ENCODE measurements at regions not wholly inside any gene's neighbourhood (a gene's known extent, or its start where the extent isn't known, plus 50 kb on each side); places are given as distances from the start of the nearest gene placed in this dataset.
"Not testable (repeated sequence)": the region's sequence is repeated elsewhere in the genome, so short reads cannot be mapped to it uniquely, and the experiment has no call there.

DNA sequence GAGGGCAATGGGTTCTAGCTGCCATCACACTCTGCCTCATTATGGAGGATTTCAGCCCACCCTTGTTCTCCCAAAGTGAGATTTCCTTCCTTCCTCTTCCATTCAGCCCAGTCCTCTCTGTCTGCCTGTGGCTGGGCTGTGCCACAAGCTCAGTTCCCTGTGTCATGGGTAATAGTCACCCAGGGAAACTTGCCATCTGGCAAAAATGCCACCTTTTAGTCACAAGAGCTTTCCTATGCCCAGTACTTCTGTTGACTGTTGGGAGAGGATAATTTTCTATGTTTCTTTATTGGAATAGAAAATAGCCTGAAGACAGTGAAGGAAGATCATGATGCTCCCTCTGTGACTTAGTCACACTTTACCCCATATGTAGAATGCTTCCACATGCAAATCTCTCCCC lies 71.4 kb downstream of the TLR4 start:
- no peak for DNase-seq

DNA sequence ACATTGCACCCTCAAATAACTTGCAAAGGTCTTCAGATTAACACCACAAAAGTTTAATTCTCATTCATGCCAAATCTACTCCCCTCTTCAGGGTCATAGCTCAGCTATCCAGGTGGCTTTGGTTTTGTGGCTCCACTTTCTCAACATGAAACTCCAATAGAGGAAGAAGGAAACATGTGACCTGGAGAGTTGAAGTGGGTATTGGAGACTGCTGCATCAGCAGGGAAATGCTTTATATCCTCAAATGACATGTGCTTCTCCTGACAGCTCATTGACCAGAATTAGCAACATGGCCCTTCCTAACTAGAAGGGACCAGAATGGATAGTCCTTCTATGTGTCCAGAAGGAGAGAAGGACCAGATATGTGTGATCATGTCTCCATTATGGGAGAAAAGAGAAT lies 73.6 kb downstream of the TLR4 start:
- DNase-seq: no peak

DNA sequence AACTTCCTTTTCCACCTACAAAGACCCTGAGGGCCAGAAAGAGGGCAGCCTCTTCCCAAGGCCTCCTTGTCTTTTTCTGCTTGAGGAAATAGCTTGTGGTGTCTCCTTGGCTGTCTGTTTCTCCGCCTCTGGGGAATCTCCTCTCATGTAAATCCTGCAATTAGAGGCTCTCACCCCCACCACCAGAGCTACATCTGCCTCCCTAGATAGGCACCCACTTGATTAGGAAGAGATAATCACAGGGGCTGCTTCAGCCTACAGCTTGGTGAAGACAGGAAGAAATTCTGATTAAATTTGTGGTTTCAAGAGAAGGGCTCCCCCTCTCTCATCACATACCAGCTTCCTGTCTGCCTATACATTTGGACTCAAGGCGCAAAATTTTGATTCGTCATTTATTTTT lies 75.6 kb downstream of the TLR4 start:
- no peak for DNase-seq

DNA sequence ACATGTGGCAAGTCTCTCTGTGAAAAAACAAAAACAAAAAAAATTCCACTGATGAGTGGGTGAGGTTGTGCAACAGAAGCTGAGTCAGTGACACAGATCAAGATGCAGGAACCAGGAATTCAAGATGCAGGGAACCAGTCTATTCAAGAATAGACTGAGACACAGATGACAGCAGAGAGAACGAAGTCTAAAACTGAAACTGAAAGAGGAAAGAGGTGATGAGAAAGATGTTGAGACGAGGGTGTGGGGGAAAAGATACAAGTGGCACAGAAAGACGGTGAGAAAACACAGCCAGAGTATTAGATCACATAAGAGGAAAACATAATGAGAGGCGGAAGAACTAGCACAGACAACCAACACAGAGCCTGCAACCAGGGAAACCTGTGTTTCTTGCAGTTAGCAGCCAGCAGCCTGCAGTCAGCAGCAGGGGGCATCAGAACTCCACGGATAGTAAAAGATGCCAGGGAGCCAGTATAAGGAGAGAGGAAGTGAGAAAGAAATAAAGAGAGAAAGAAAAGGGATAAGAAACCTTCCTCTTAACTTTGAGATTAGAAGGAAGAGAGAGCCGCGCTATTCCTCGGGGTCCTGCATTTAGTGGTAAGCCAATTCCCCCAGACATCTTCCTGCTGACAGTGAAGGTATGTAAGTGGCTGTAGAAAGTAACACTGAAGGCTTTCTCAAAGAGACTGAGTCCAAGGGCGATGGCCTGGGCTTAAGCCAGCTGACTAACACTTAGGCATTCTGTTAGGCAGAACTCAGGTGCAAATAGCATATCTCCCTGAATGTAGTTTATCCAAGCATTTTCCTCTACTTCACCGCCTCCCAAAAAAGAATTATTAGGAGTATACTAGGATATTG lies 79.0 kb downstream of the TLR4 start:
- DNase-seq: peak; percentile 65

DNA sequence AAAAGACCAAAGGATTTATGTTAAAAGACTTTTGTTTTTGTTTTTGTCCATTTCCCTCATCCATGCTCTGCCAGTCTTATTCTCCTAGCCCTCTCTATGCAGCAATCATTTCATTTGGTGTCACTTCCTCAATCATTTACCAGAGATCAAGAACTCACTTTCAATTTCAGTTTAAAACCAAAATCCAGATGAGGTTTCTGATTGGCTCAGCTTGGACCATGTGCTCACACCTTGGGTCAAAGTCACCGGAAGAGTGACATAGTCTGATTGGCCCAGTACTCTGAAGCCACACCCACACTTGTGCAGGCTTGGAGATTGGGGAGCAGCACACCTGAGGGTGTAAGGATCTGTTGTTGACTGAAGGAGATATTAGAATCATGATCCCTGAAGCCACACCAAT lies 79.6 kb downstream of the TLR4 start:
- peak; percentile 47 for DNase-seq

DNA sequence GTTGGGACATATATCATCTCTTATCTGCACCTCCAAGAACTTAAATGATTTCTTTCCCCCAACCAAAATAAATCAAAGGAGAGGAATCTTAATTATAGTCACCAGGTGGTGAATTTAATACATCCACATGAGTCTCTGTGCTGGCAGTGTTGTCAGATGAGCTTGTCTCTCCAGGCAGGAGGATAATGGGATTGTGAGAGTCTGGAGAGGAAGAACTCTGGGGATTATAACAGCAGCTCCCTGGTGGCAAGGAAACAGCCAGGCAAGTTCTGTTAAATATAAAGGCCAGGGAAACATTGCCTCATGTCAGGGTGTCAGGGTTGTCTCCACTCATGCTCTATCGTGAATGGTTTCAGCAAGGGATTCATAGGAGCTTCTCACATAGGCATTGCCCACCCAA lies 80.8 kb downstream of the TLR4 start:
- no peak for DNase-seq

DNA sequence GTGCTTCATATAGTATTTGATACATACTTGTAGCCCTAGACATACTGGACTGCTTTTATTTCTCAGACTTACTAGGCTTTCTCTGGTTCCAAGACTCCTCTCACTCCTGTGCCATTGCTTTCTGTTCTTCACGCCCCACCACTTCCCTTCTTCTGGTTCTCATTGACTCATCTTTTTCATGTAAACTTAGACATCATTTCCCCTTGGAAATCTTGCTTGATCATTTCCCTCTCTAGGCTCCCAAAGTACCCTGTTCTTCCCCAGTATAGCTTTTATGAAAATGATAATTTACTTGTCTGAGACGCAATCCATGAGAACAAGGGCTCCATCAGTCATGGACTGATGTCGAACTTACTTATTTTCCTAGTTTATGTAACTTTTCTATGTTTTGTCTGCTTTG lies 83.5 kb downstream of the TLR4 start:
- DNase-seq: no peak

DNA sequence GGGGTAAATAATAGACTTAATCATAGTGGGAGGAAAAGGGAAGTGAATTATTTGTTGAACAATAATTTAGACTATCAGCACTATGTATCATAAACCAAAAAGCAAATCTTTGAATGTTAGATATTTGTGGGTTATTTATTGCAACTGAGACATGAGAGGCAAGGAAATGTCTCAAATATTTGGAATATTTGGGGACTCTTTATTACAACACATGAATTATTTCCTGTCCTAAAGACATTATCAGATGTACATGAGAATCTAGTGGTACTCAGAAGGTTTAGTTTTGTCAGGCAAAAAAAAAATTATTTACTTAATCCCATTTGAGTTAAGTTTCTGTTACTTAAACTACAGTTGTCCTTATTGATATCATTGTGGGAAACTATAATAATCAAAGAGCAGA lies 91.1 kb downstream of the TLR4 start:
- DNase-seq: no peak

DNA sequence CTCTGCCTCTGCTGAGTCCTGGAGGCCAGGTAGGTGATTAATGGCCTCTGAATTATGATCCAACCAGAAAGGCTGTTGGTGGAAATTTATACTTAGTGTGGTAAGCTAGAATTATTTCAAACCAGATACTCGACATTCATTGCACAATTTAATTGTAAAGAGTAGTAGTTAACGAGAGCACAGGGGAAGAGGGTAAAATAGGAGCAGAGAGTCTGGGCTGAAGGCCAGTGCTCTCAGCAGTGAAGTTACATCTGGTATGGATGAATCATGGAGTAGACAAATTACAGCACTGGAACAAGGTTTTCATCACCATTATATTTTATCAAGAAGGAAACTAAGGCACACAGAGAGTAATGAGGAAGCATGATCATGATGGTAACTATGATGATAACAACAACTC lies 92.5 kb downstream of the TLR4 start:
- DNase-seq: no peak

DNA sequence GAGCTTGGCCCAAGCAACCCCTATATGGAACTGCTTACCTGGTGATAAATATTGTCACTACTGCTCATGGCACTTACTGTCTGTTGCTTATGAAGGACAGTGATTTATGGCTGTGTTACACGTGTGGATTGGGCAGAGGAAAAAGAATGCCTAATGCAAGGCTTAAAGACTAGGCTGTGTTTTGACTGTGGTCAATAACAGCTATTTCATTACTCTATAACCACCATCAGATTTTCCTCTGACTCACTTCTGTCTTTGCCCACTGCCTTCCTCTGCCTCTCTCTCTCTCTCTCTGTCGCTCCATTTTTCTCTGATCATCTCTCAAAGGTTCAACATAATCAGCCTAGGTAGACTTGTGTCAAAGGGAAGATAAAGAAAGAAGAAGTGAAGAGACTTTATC lies 96.2 kb downstream of the TLR4 start:
- no peak for DNase-seq

DNA sequence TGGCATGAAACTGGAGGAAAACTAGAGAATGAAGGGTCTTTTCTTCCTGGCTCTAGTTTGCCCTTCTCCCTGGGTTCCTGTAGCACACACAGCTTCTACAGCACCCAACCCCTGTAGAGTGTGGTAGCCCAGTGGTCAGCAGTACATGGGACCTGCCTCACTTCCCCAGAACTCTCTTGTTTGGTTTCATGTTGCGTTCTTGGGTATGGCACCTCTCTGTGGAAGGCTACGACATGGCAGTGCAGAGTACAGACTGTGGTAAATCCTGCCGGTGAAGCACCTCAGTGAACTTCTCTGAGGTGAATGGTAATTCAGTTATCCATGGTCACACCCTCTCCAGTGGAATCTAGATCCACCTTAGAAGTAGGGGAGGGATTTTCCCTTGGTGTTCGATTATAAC lies 105.5 kb downstream of the TLR4 start:
- DNase-seq: no peak

DNA sequence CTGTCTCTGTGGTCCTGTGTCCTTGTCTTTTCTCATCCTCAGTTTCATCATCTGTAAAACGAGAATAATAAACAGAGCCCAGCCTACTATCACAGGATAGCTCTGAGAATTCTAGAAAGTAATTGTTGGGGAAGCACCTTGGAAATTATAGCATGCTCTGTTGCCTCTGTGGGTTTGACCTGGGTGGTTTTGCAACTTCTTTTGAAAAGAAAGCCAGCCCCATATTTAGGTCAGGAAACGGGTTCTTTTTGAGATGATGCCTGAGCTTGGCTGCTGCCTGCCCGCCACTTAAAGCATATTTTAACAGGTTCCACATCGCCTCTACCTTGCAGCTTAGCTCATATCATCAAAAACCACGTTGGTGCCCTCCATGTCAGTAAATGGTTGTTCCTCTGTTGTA lies 111.1 kb downstream of the TLR4 start:
- DNase-seq: no peak

DNA sequence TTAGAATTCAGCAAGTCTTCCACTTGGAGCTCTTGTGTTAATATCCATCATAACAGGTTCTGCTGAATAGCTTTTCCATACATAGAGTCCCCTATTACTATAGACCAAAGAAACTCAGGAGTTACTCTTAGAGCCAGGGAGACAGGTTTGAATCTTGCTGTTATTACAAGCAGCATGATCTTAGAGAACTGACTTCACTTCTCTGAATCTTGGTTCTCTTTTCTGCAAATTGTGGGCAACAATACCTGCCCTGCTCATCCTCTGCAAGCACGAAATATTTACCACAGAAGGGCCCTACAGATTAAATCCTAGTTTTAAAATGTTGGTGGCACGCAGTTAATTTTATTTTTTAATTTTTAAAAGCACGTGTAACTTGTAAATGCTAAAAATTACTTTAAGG lies 111.7 kb downstream of the TLR4 start:
- DNase-seq: no peak

DNA sequence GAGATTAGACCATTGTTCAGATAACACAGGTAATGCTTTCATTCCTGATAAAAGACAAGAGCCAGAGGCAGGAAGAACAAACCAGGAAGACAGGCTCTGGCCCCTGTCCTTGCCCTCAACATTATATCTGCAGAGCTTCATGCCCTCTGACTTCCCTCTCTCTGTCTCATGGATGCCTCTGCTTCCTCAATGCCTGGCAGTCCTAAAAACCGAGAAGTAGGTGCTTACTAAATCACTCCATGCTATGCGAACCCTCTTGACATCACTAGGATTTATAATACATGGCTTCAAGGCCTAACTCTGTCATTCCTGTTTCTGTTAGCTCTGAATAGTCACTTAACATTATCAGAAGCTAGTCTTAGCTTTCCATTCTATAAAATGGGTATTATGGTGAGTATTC lies 117.8 kb downstream of the TLR4 start:
- DNase-seq: peak; percentile 18

DNA sequence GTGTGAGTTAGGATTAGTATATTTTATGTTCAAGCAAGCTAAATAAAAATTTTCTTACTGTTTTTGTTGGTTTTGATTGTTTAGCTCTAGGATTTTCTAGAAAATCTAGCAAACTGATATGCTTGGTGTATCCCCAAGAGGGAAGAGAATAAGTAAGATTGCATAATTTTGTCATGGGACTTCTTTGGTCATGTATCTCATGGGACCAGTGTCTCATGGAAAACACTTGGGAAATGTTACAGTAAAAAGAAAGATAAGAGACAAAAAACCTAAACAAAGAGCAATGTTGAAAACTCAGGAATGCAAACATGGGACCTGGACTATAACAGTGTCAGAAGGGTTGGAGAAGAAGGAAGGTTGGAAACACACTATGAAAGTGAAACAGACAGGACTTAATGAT lies 119.4 kb downstream of the TLR4 start:
- no peak for DNase-seq

DNA sequence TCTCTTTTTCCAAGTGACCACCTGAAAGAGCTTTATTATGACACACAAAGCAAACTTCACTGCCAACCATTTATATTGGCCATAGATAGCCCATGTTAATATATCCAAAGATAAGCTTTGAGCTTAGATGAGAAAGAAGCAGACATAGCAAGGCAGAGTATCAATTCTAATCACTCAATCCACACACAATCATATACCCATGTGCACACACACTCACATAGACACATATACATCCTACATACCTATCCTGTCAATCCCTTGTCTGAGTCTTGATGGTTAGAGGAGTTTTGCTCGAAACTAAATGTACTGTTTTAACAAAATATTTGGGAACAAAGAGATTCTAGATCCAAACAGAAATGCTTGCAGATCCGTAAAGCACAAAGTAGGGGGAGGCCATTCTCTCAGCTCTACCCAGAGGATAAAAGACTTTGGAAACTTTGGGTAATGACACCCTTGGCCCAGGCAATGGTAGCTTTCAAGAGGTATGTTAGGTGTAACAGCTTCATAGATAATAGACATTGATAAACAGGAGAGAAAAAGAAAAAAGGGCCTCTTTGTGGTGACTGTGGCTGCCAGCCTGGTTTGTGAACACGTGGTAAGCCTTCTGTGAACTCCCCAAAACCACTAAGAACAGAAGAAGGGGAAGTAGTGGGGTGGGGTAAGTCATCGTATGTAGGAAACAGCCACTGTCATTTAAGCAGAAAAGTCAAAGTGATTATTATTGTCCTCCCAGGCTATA lies 121.6 kb downstream of the TLR4 start:
- DNase-seq: peak; percentile 60

DNA sequence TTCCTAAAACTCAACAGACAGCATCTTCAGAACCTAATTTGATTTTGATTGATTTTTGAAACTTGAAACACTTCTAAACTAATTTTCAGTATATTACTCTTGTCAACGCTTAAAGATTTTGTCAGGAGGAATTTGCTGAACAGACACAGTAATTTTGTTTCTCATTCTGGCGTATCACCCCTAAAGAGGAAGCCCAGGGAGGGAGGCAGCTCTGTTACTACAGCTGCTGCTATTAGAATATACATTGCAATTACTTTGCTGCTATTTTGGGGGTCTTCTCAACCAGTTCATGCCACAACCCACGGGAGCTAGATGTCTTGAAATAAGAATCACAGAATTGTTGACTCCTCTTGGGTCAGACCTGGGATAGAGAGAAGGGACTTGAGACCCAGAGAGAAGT lies 122.6 kb downstream of the TLR4 start:
- no peak for DNase-seq

DNA sequence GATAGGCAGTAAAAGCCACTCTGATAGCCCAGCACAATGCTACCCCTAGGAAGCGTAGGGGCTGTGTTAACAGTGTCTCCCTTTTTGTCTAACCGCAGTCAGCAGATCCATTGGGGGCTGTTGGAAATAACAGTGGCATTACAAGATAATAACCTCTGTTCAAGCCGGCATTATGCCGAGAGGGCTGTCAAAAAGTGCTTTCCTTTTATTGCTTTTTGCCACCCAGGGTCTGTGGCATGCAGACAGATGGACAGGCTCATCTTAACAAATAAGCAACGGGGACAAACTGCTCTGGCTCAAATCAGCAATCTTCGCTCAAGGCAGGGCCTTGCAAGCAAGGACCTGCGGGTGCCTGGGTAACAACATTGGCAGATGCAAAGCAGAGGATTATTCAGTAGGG lies 123.3 kb downstream of the TLR4 start:
- DNase-seq: no peak

DNA sequence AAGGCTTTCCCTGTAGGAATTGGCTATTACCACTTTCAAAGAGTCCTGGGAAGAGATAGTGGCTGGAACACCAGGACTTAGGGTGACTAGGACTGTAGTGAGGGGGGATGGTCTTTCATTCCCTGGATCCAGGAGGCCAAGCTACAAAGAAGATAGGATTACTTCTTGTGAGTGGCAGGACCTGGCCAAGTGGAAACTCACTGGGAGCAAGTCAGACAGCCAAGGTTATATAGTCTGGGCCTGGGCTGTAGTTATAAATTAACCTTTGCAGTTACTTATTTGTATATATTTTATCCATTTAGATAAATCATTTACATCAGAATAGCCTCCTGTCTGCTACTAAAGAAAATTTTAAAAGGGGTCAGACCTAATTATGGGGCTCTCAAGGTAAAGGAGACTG lies 124.3 kb downstream of the TLR4 start:
- no peak for DNase-seq

DNA sequence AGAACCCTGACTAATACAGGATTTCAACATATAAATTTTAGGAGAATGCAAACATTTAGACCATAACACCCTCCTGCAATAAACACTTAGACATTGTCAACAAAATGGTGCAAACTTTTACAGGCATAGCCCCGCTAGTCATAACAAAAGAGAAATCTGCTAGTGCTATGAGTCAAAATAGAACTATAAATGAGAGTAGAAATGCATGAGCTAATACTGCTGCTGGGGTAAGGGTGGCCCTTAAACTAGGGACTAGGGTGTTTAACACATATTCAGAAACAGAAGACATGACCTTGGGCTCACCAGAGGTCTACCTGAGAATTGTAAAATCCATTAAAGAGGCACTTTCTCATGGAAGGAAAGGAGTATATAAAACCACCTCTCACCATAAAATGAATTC lies 131.6 kb downstream of the TLR4 start:
- no peak for DNase-seq

DNA sequence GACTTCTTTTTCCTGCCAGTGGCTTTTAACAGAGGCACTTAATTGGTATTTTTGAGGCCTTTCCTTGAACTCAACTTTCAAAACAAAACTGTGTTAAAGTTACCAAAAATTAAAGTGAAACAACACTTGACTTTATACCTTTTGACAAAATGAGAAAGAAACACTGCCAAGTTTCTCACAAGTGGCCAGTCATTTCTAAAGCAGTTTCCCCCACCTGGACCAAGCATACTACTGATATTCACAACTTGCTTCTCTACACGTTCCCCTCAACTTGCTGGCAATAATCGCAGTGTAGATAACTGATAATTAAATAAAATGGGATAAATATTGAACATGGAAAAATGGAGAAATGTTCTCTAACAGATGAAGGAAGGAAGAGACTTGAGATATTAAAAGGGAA lies 135.7 kb downstream of the TLR4 start:
- DNase-seq: no peak

DNA sequence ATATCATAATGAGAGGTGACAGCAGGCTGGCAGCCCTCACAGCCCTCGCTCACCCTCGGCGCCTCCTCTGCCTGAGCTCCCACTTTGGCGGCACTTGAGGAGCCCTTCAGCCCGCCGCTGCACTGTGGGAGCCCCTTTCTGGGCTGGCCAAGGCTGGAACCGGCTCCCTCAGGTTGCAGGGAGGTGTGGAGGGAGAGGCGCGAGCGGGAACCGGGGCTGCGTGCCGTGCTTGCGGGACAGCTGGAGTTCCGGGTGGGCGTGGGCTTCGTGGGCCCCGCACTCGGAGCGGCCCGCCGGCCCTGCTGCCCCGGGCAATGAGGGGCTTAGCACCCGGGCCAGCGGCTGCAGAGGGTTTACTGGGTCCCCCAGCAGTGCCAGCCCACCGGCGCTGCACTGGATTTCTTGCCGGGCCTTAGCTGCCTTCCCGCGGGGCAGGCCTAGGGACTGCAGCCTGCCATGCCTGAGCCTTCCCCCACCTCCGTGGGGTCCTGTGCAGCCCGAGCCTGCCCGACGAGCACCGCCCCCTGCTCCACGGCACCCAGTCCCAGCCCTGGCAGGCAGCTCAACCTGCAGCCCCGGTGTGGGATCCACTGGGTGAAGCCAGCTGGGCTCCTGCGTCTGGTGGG lies 147.7 kb downstream of the TLR4 start:
- not testable (repeated sequence) for DNase-seq

DNA sequence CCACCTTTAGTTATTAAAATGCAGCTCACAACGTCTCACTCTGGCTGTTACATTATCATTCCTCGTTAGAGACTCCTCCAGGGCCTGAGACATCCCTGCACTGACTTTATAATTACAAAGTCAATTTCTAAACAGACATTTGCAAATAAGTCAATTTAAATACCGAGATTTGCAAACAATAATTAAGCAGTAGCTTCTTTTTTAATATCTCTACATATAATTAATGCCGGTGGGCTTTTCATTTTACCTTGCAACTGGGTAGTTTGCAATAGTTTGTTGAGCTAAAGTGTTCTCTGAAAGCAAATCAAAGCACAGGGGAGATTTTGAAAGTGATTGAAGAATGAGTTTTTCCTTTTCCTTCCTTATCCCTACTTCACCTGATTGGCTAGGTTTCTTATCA lies 154.4 kb downstream of the TLR4 start:
- no peak for DNase-seq

DNA sequence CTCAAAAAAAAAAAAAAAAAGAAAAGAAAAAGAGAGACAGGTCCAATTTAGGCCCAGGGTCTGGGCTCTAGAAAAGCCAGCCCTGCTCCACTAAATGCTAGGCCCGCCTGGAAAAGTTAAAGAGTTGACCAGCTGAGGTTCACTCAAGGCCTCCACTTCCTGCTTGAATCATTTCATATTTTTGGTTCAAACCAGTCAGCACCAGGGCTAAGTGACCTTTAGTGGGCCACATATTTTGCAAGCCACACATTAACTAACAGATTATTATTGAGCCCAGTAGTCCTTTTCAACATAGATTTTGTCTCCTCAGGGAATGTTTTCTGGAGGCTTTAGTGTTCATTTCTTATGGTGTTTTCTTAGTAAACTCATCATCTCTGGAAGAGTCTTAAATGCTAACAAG lies 156.6 kb downstream of the TLR4 start:
- DNase-seq: no peak
